GM18507 (cell line): ENCODE measurements at regions not wholly inside any gene's neighbourhood (a gene's known extent, or its start where the extent isn't known, plus 50 kb on each side); places are given as distances from the start of the nearest gene placed in this dataset.
"Not testable (repeated sequence)": the region's sequence is repeated elsewhere in the genome, so short reads cannot be mapped to it uniquely, and the experiment has no call there.

Experiments
- DNase-seq: peaks from one replicate; pipeline ENCODE4 v3.0.0; 2011; ENCODE audit warnings: low read depth; ENCODE audit not compliant: insufficient read length; ENCODE audit errors: extremely low spot score
- FAIRE-seq: peaks from 2 replicates; lab custom pipeline; 2011; peaks lifted over from hg19 to GRCh38; lab: Jason Lieb, UNC

- no peak for DNase-seq
- FAIRE-seq, result no peak
These were observed 93.5 kb downstream of the NPIPB11 start for GRCh38 chr16:29312835-29313558.

- FAIRE-seq, DNase-seq: not testable (repeated sequence)
These were observed 94.2 kb downstream of the NPIPB11 start for GRCh38 chr16:29312345-29312675.

- no peak for FAIRE-seq
- no peak for DNase-seq
These were observed 94.8 kb downstream of the NPIPB11 start for GRCh38 chr16:29311461-29312344.

GRCh38 chr16:29310852-29311314 is 95.6 kb downstream of the NPIPB11 start:
- FAIRE-seq (no peak), DNase-seq (no peak)

GRCh38 chr16:29310243-29310642 is 96.3 kb downstream of the NPIPB11 start:
- FAIRE-seq, DNase-seq: not testable (repeated sequence)

GRCh38 chr16:29309601-29310000 is 96.9 kb downstream of the NPIPB11 start:
- not testable (repeated sequence) for DNase-seq, FAIRE-seq

- no peak for DNase-seq
- FAIRE-seq, result no peak
These were observed 97.6 kb downstream of the NPIPB11 start for GRCh38 chr16:29308644-29309546.

- FAIRE-seq (no peak), DNase-seq (no peak)
These were observed 98.7 kb downstream of the NPIPB11 start for GRCh38 chr16:29307598-29308507.

- no peak for FAIRE-seq
- no peak for DNase-seq
These were observed 99.4 kb downstream of the NPIPB11 start for GRCh38 chr16:29306943-29307597.

- no peak for DNase-seq
- FAIRE-seq, result no peak
These were observed 100.3 kb downstream of the NPIPB11 start for GRCh38 chr16:29306201-29306600.

GRCh38 chr16:29305018-29305417 is 101.5 kb downstream of the NPIPB11 start:
- FAIRE-seq, result not testable (repeated sequence)

GRCh38 chr16:29304251-29304650 is 102.3 kb downstream of the NPIPB11 start:
- DNase-seq (no peak), FAIRE-seq (no peak)

More at GRCh38 chr16:29305018-29305417, 101.5 kb downstream of the NPIPB11 start:
- DNase-seq, result not testable (repeated sequence)

- FAIRE-seq (no peak), DNase-seq (no peak)
These were observed 103.0 kb downstream of the NPIPB11 start for GRCh38 chr16:29303520-29303919.

- no peak for FAIRE-seq
- no peak for DNase-seq
These were observed 103.5 kb downstream of the NPIPB11 start for GRCh38 chr16:29302976-29303375.

- not testable (repeated sequence) for FAIRE-seq
These were observed 104.1 kb downstream of the NPIPB11 start for GRCh38 chr16:29302433-29302832.

GRCh38 chr16:29301662-29302285 is 104.7 kb downstream of the NPIPB11 start:
- FAIRE-seq, DNase-seq: not testable (repeated sequence)

More at GRCh38 chr16:29302433-29302832, 104.1 kb downstream of the NPIPB11 start:
- DNase-seq, result not testable (repeated sequence)
